Left ventricle myocardium inferior (tissue), 1 donor: ENCODE measurements at regions not wholly inside any gene's neighbourhood (a gene's known extent, or its start where the extent isn't known, plus 50 kb on each side); places are given as distances from the start of the nearest gene placed in this dataset.

Source experiments
- DNase-seq: peaks from one replicate; pipeline ENCODE4 v3.0.0-alpha.2; 2020
- H3K27ac ChIP-seq: fragments of 200-600 bp; replicated peaks from 2 replicates; pipeline ENCODE4 v1.8.0; 2021
- H3K27me3 ChIP-seq: fragments of 200-600 bp; 2 replicates; pipeline ENCODE4 v1.8.0; 2021; ENCODE audit warnings: low read depth
- H3K36me3 ChIP-seq: fragments of 200-600 bp; 2 replicates; pipeline ENCODE4 v1.8.0; 2021
- H3K4me1 ChIP-seq: fragments of 200-600 bp; 2 replicates; pipeline ENCODE4 v1.8.0; 2021
- H3K4me3 ChIP-seq: fragments of 200-600 bp; 2 replicates; pipeline ENCODE4 v1.8.0; 2021; ENCODE audit warnings: mild to moderate bottlenecking, moderate library complexity
- H3K9me3 ChIP-seq: fragments of 200-600 bp; replicated peaks from 2 replicates; pipeline ENCODE4 v1.8.0; 2021
- intact Hi-C: fragments of 100-400 bp; cut with micrococcal nuclease; formaldehyde crosslinking; loops from one replicate; pipeline ENCODE4 v1.11.0; 2022
- TF ChIP-seq, protein P1 (sequence below): fragments of 200-600 bp; IDR thresholded peaks from 2 replicates; pipeline ENCODE4 v1.8.0; 2021; ENCODE audit warnings: antibody characterized with exemption, mild to moderate bottlenecking, borderline replicate concordance
- donor health status: DM: no; HTN: yes; CAD: no; lungs with severe emphysema.

- DNase-seq: no peak
- no peaks in the 10 kb centered on the region for H3K36me3 ChIP-seq
- peaks cover 4% of the 10 kb centered on the region for H3K27me3 ChIP-seq
- H3K4me1 ChIP-seq: peaks cover 50% of the 10 kb centered on the region
- intact Hi-C loops: no loop called here
- no peak overlapping the region for H3K4me3 ChIP-seq
- TF ChIP-seq, protein P1, sequence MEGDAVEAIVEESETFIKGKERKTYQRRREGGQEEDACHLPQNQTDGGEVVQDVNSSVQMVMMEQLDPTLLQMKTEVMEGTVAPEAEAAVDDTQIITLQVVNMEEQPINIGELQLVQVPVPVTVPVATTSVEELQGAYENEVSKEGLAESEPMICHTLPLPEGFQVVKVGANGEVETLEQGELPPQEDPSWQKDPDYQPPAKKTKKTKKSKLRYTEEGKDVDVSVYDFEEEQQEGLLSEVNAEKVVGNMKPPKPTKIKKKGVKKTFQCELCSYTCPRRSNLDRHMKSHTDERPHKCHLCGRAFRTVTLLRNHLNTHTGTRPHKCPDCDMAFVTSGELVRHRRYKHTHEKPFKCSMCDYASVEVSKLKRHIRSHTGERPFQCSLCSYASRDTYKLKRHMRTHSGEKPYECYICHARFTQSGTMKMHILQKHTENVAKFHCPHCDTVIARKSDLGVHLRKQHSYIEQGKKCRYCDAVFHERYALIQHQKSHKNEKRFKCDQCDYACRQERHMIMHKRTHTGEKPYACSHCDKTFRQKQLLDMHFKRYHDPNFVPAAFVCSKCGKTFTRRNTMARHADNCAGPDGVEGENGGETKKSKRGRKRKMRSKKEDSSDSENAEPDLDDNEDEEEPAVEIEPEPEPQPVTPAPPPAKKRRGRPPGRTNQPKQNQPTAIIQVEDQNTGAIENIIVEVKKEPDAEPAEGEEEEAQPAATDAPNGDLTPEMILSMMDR: no peak
- no peak overlapping the region for H3K27ac ChIP-seq
- peaks cover 21% of the 10 kb centered on the region for H3K9me3 ChIP-seq
Measured at GRCh38 chr3:174444391-174444790, 414.7 kb upstream of the NAALADL2 start.

DNA sequence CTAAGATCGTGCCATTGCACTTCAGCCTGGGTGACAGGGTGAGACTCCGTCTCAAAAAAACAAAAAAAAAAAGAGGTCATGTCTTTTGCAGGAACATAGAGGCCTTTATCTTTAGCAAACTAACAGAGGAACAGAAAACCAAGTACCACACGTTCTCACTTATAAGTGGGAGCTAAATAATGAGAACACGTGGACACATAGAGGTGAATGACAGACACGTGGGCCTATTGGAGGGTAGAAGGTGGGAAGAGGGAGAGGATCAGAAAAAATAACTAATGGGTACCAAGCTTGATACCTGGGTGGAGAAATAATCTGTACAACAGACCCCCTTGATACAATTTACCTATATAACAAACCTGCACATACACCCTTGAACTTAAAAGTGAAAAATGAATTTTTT lies 401.4 kb upstream of the NAALADL2 start:
- H3K27me3 ChIP-seq: no peaks in the 10 kb centered on the region
- no peak for DNase-seq
- intact Hi-C loops: no loop called here
- TF ChIP-seq, protein P1: no peak
- H3K4me1 ChIP-seq: no peaks in the 10 kb centered on the region
- H3K36me3 ChIP-seq: no peaks in the 10 kb centered on the region
- H3K27ac ChIP-seq: no peak overlapping the region
- H3K4me3 ChIP-seq: no peak overlapping the region
- peaks cover 42% of the 10 kb centered on the region for H3K9me3 ChIP-seq

- no peaks in the 10 kb centered on the region for H3K27me3 ChIP-seq
- intact Hi-C loops: no loop called here
- peaks cover 18% of the 10 kb centered on the region for H3K9me3 ChIP-seq
- no peaks in the 10 kb centered on the region for H3K36me3 ChIP-seq
- H3K27ac ChIP-seq: no peak overlapping the region
- DNase-seq: no peak
- TF ChIP-seq, protein P1: no peak
- no peak overlapping the region for H3K4me3 ChIP-seq
- no peaks in the 10 kb centered on the region for H3K4me1 ChIP-seq
Measured at GRCh38 chr3:174460831-174461230, 398.3 kb upstream of the NAALADL2 start.

DNA sequence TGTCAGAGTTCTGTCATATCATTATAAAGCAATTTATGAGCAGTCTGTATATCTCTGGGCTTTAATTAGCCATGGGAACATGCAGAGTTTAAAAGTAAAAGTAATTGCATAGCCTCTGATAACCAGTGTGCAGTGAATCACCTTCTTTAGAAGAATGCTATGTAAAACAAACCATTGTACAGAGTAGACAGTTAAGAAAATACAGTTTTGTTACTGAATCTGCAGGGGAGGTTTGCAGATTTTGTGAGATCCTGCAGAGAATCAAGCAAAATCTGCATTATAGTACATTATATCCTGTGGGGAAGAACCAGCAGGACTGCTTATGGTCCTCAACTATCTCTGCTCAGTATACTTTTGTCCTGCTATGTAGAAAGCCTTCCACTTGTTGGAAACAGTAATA lies 396.2 kb upstream of the NAALADL2 start:
- intact Hi-C loops: no loop called here
- no peaks in the 10 kb centered on the region for H3K9me3 ChIP-seq
- no peaks in the 10 kb centered on the region for H3K36me3 ChIP-seq
- TF ChIP-seq, protein P1: no peak
- DNase-seq: no peak
- no peaks in the 10 kb centered on the region for H3K4me1 ChIP-seq
- no peaks in the 10 kb centered on the region for H3K27me3 ChIP-seq
- H3K4me3 ChIP-seq: no peak overlapping the region
- no peak overlapping the region for H3K27ac ChIP-seq

DNA sequence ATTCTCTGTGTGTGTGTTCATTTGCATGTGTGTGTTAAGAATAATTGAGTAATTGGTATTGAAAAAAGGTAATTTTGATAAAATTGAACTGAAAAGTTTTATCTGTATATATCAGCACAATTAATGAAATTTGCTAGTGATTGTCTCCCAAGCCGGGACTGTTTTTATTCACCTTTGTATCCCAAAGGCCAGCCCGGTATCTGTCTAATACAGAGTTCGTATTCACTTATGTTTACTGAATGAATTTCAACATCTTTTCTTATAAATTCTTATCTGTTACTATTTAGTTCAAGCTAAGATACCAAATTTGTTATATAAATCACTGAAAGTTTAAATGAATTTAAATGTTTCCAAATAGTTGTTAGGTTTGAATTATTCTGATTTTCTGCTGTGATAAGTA lies 394.0 kb upstream of the NAALADL2 start:
- TF ChIP-seq, protein P1: no peak
- H3K9me3 ChIP-seq: no peaks in the 10 kb centered on the region
- intact Hi-C loops: no loop called here

More for the DNA sequence above, 394.0 kb upstream of the NAALADL2 start:
- H3K36me3 ChIP-seq: no peaks in the 10 kb centered on the region
- no peak for DNase-seq
- no peak overlapping the region for H3K27ac ChIP-seq
- H3K4me3 ChIP-seq: no peak overlapping the region
- H3K4me1 ChIP-seq: no peaks in the 10 kb centered on the region
- H3K27me3 ChIP-seq: no peaks in the 10 kb centered on the region
